ENCODE measurements at regions not wholly inside any gene's neighbourhood (a gene's known extent, or its start where the extent isn't known, plus 50 kb on each side); places are given as distances from the start of the nearest gene placed in this dataset.

DNA sequence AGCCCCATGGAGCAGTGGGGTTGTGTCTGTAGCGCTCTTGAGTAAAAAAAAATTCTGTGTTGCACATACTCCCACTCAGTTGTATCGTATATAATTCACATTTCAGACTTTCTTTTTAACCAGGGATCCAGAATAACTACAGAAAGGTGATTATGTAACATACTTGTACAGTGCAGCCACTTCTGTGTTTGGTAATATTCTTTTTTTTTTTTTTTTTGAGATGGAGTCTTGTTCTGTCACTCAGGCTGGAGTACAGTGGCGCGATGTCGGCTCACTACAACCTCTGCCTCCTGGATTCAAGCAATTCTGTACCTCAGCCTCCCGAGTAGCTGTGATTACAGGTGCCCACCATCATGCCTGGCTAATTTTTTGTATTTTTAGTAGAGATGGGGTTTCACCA lies 82.4 kb upstream of the MACF1 start:
- Histone ChIP-seq H3K27me3 (ENCODE audit: insufficient read depth, low read length) (no peaks in the 10 kb centered on the region), H3K9me3 (ENCODE audit: low read depth, low read length) (no peaks in the 10 kb centered on the region), H3K4me3 (ENCODE audit: low read length) (no peak overlapping the region), H3K4me1 (ENCODE audit: insufficient read depth, low read length) (no peaks in the 10 kb centered on the region)

DNA sequence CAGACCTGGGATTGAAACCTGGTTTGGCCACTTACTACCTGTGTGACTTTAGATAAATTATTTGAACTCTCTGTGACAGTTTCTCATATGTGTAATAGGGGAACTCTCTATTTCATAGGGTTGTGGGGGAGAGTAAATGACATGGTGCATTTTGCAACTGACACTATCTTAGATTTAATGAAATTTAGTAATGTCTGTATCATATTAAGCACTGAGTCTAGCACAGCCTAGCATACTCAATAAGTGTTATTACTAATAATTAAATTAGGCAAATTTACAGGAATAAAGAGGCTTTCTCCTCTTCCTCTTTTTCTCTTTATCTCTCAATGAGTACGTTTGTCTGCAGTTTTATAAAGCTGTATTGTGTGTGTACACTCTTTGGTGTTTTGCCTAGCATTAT lies 80.2 kb upstream of the MACF1 start:
- H3K4me3 ChIP-seq (ENCODE audit: low read length), result no peak overlapping the region

DNA sequence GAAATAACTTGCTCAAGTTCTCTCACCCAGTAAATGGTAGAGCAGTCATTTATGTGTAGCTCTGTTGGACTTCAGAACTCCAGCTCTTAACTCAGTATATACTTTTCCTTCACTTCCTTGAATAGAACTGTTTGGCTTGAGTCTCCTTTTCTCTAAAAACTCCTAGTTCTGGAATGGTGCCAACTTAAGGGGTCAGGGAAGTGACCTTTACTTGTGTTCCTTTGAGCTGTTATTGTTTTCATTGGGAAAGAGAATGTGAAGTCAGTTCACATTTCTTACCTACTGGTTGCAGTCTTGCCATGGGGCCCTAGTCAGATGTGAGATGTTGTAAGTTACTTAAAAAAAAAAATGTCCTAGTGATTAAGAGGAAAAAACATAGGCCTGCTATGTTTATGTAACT lies 77.0 kb upstream of the MACF1 start:
- Histone ChIP-seq H3K9me3 (ENCODE audit: low read depth, low read length) (no peaks in the 10 kb centered on the region), H3K27me3 (ENCODE audit: insufficient read depth, low read length) (no peaks in the 10 kb centered on the region), H3K4me1 (ENCODE audit: insufficient read depth, low read length) (peaks cover 3% of the 10 kb centered on the region), H3K4me3 (ENCODE audit: low read length) (no peak overlapping the region)

More for the DNA sequence above, 80.2 kb upstream of the MACF1 start:
- Histone ChIP-seq H3K9me3 (ENCODE audit: low read depth, low read length) (no peaks in the 10 kb centered on the region), H3K27me3 (ENCODE audit: insufficient read depth, low read length) (no peaks in the 10 kb centered on the region), H3K4me1 (ENCODE audit: insufficient read depth, low read length) (no peaks in the 10 kb centered on the region)

DNA sequence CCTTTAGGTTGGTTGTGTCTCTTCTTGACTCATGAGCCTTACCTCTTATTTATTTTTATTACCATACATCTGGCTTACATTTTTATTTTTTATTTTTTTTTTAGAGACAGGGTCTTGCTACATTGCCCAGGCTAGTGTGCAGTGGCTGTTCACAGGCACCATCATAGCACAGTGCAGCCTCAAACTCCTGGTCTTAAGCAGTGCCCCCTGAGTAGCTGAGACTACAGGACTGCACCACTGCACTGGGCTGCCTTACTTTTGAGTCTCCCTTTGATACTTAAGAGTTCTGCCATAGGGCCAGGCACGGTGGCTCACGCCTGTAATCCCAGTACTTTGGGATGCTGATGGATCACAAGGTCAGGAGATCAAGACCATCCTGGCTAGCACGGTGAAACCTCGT lies 76.4 kb upstream of the MACF1 start:
- Histone ChIP-seq H3K4me3 (ENCODE audit: low read length) (no peak overlapping the region), H3K27me3 (ENCODE audit: insufficient read depth, low read length) (no peaks in the 10 kb centered on the region), H3K9me3 (ENCODE audit: low read depth, low read length) (no peaks in the 10 kb centered on the region), H3K4me1 (ENCODE audit: insufficient read depth, low read length) (peaks cover 3% of the 10 kb centered on the region)

DNA sequence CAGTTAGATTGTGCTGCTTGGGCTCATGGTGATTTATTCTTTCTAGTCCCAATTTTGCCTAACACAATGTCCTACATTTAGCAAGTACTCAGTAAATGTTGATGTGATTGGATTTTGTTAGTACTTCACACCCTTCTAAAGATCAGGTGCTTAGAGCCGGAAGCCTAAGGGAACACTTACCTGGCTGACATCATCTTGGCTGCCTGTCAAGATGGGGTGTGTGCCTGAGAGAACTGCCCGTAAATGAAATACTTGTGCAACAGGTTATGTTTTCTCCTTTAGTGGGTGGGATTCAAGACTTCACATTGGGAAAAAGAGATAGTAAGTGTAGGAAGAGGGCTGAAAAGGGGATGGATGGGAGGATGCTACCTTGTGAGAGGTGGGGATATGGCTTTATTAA lies 75.5 kb upstream of the MACF1 start:
- H3K9me3 ChIP-seq (ENCODE audit: low read depth, low read length), result no peaks in the 10 kb centered on the region
- no peaks in the 10 kb centered on the region for H3K27me3 ChIP-seq (ENCODE audit: insufficient read depth, low read length)
- H3K4me1 ChIP-seq (ENCODE audit: insufficient read depth, low read length), result peaks cover 3% of the 10 kb centered on the region
- H3K4me3 ChIP-seq (ENCODE audit: low read length), result no peak overlapping the region

DNA sequence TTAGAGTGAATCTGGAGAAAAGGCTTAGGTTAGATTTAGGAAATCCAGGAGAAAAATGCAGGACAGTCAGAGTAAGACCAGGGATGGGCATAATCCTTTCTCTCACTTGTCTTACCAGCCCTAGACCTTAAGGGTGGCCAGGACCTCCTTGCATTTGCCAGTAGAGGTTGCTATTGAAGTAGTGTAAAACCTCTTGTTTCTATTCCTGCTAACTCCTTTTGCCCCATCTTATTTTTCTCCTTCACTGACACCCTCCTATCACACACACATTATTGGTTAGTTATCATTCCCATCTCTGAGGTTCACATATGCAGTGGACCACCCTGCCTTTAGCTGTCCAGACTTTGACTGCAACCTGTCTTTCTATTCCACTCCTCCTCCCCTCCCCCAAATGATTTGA lies 75.0 kb upstream of the MACF1 start:
- Histone ChIP-seq H3K4me1 (ENCODE audit: insufficient read depth, low read length) (peaks cover 3% of the 10 kb centered on the region), H3K9me3 (ENCODE audit: low read depth, low read length) (no peaks in the 10 kb centered on the region), H3K4me3 (ENCODE audit: low read length) (no peak overlapping the region), H3K27me3 (ENCODE audit: insufficient read depth, low read length) (no peaks in the 10 kb centered on the region)

DNA sequence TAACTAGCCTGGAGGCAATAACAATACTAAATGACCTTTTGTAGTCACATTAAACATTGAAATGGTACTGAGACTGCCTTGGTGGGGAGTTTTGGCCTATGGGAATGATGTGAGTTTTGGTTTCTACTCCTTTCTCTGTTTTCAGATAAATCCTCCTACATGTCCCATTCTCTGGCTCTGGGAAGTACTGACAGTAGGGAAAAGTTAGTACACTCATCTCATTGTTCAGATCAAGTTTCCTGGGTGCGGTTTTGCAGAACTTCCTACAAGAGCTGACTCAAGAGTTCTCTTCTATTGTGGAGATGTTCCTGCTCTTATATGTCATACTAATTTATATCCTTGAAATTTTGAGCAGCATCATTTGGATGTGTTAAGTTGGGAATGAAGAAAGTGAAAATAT lies 74.2 kb upstream of the MACF1 start:
- Histone ChIP-seq H3K9me3 (ENCODE audit: low read depth, low read length) (no peaks in the 10 kb centered on the region), H3K4me1 (ENCODE audit: insufficient read depth, low read length) (peaks cover 3% of the 10 kb centered on the region), H3K4me3 (ENCODE audit: low read length) (no peak overlapping the region), H3K27me3 (ENCODE audit: insufficient read depth, low read length) (no peaks in the 10 kb centered on the region)

DNA sequence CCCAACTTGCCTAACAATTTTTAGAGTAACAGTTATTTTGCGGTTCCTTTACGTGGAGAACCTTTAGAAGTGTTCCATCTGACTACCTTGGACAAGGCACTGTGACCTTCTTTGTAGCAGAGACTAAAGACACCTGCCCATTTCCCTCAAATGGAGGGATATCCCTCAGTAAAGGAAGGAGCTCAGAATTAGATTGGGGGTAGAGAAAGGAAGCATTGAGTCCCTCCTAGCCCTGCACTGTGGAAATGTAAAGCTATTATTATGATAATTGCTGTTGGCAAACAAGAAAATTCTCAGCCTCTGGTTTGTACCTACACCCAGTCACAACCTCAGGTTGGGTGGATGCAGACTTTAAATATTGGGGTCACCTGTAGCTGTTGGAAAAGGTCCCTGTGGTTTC lies 72.6 kb upstream of the MACF1 start:
- Histone ChIP-seq H3K4me3 (ENCODE audit: low read length) (no peak overlapping the region), H3K27me3 (ENCODE audit: insufficient read depth, low read length) (no peaks in the 10 kb centered on the region), H3K9me3 (ENCODE audit: low read depth, low read length) (no peaks in the 10 kb centered on the region), H3K4me1 (ENCODE audit: insufficient read depth, low read length) (peaks cover 3% of the 10 kb centered on the region)

DNA sequence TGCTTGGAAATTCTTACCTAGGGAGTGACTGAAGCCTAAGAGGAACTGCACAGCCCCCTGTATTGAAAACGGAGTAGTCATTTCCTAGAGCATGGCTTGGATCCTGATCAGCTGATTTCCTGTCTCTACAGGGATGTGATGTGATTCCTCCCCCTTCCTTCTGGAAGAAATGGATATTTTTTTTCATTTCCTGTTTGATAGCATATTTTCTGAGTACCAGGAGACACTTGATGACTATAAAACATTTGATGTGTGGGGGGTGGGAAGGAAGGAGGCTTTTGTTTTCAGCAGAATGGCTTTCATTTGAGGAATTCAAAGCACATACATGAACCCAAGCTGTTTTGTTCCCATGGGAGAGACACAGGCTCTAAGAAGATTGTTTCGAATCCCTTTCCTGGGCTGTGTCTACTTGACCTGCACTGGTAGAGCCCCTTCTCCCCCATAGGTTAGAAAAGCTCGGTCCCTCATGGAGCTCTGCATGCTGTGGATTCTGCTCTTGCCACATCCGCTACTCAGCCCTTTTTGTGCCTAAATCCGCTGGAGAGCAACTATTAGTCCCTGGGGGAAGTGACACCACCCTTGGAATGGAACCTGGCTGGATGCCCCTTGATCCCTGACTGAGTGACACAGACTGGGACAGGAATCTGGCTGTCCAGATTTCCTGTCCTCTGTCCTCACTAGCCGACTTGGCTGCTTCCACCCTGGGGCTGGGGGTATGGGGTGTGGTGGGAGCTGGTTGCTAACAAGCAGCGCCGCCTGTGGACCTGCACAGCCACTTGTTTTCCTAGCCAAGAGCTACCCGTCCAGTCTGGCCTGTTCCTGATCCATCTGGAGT lies 71.8 kb upstream of the MACF1 start:
- Histone ChIP-seq H3K4me1 (ENCODE audit: insufficient read depth, low read length) (peaks cover 3% of the 10 kb centered on the region), H3K9me3 (ENCODE audit: low read depth, low read length) (no peaks in the 10 kb centered on the region), H3K4me3 (ENCODE audit: low read length) (no peak overlapping the region), H3K27me3 (ENCODE audit: insufficient read depth, low read length) (no peaks in the 10 kb centered on the region)

DNA sequence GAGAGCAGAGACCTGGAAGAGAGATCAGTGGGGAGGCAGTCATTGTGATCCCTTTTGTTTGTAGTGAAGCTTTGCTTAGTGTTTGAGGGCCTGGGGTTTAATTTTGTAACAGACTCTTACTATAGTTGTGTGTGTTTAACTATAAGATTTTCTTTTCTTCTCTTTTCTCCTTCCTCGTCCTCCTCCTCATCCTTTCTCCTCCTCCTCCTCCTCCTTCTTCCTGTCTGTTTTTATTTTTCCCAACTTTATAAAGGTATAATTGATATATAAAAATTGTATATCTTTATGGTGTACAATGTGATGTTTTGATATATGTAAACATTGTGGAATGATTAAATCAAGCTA lies 71.2 kb upstream of the MACF1 start:
- H3K9me3 ChIP-seq (ENCODE audit: low read depth, low read length), result no peaks in the 10 kb centered on the region
- no peak overlapping the region for H3K4me3 ChIP-seq (ENCODE audit: low read length)
- H3K4me1 ChIP-seq (ENCODE audit: insufficient read depth, low read length), result peaks cover 3% of the 10 kb centered on the region
- no peaks in the 10 kb centered on the region for H3K27me3 ChIP-seq (ENCODE audit: insufficient read depth, low read length)

DNA sequence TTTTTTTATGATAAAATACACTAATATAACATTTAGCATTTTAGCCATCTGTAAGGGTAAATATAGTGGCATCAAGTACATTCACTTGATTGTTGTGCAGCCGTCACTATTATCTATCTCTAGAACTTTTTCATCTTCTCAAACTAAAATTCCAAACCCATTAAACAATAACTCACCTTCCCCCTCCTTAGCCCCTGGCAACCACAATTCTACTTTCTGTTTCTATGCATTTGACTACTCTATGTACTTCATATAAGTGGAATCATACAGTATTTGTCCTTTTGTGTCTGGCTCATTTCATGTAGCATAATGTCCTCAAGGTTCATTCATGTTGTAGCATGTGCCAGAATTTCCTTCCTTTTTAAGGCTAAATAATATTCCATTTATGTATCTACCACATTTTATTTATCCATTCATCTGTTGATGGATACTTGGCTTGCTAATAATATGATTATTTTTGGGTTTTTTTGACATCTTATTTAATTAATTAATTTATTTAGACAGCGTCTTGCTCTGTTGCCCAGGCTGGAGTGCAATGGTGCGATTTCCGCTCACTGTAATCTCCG lies 69.6 kb upstream of the MACF1 start:
- H3K4me1 ChIP-seq (ENCODE audit: insufficient read depth, low read length), result peaks cover 3% of the 10 kb centered on the region
- no peaks in the 10 kb centered on the region for H3K27me3 ChIP-seq (ENCODE audit: insufficient read depth, low read length)
- no peak overlapping the region for H3K4me3 ChIP-seq (ENCODE audit: low read length)
- H3K9me3 ChIP-seq (ENCODE audit: low read depth, low read length), result no peaks in the 10 kb centered on the region

DNA sequence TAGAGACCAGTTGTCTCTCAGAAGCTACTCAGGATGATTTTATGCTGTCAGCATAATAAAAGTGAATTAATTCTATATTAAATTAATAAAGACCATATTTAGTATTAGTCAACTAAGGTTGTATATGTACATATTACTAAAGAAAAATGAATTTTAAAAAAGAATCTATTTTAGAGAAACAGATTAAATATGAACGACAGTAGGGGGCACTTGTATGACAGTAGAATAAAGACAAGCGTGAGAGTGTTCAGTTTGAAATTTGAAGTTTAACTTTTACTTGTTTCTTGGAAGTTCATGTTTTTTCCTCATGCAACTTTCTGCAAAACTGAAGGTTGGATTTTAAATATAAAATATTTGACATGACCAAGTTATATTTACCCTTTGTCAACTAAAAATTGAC lies 67.9 kb upstream of the MACF1 start:
- H3K4me3 ChIP-seq (ENCODE audit: low read length), result no peak overlapping the region
- no peaks in the 10 kb centered on the region for H3K27me3 ChIP-seq (ENCODE audit: insufficient read depth, low read length)
- no peaks in the 10 kb centered on the region for H3K9me3 ChIP-seq (ENCODE audit: low read depth, low read length)
- no peaks in the 10 kb centered on the region for H3K4me1 ChIP-seq (ENCODE audit: insufficient read depth, low read length)

DNA sequence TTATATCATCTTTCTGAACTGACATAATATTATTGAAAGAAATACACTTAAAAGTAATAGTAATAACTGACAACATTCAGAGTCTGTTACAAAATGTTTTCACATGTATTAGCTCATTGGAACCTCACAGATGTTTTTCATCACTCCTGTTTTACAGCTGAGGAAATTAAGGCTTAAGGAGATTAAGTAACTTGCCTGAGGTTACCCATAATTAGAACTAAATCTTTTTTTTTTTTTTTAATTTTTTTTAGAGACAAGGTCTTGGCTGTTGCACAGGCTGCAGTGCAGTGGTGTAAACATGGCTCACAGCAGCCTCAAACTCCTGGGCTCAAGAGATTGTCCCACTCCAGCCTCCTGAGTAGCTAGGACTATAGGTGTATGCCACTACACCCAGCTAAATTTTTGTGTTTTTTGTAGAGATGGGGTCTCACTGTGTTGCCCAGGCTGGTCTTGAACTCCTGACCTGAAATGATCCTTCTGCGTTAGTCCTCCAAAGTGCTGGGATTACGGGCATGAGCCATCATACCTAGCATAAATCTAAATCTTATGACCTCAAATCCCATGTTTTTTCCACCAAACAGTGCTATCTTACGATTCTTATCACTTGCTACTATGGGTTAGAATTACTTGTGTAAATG lies 64.7 kb upstream of the MACF1 start:
- Histone ChIP-seq H3K27me3 (ENCODE audit: insufficient read depth, low read length) (no peaks in the 10 kb centered on the region), H3K4me1 (ENCODE audit: insufficient read depth, low read length) (no peaks in the 10 kb centered on the region), H3K9me3 (ENCODE audit: low read depth, low read length) (no peaks in the 10 kb centered on the region), H3K4me3 (ENCODE audit: low read length) (no peak overlapping the region)

DNA sequence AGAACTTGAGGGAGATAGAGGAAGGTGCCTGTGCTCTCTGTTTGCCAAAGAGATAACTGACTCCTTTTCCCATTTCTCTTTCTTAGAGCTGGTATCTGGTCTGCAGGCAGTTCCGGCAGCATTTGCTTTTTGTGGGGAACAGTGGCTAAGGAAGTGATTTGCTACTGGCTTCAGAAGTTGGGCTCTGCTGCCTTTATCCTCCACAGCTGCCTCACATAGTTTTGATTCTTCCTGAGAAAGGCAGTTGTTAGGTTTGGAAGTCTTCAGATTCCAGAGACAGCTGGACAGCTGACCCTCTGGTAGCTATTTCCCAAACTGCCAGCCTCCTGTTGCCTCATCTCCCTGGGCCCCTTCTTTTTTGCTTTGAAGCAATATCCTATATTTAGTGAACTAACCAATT lies 62.6 kb upstream of the MACF1 start:
- H3K4me3 ChIP-seq (ENCODE audit: low read length), result no peak overlapping the region
- no peaks in the 10 kb centered on the region for H3K9me3 ChIP-seq (ENCODE audit: low read depth, low read length)
- no peaks in the 10 kb centered on the region for H3K4me1 ChIP-seq (ENCODE audit: insufficient read depth, low read length)
- no peaks in the 10 kb centered on the region for H3K27me3 ChIP-seq (ENCODE audit: insufficient read depth, low read length)

DNA sequence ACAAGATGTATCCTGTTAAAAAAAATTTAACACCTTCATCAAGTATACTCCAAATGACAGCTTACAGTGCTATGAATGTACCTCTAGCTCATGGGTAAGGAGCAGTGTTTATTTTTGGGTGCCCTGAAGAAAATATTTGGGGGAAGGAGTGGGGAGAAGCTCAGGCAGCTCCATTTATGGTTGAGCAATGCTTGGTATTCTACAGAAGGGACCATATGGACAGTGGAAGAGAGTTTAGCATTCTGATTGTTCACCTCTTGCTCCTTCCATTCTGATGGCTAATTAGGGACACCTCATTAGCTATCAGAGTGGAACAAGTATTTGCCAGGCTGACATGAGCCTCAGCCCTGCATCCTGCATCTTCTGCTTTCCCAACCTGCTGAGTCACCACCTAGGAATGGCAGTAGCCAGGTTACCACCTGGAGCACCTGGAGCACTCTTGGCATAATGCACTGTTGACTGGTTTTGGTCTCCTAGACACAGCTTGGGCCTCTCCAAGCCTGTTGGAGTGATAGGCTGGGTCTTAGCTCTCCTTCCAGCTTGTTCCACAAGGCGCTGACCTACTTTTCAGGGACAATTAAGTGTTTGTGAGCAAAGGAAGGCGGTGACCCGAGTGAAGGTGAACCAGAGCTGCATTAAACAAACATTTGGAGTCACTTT lies 62.0 kb upstream of the MACF1 start:
- H3K9me3 ChIP-seq (ENCODE audit: low read depth, low read length), result no peaks in the 10 kb centered on the region
- H3K4me1 ChIP-seq (ENCODE audit: insufficient read depth, low read length), result no peaks in the 10 kb centered on the region
- H3K4me3 ChIP-seq (ENCODE audit: low read length), result no peak overlapping the region
- H3K27me3 ChIP-seq (ENCODE audit: insufficient read depth, low read length), result no peaks in the 10 kb centered on the region

All from mononuclear cell (primary cell).